IMR-90 (cell line): ENCODE measurements at regions not wholly inside any gene's neighbourhood (a gene's known extent, or its start where the extent isn't known, plus 50 kb on each side); places are given as distances from the start of the nearest gene placed in this dataset.

Experiments
- ATAC-seq: fragments of 200-7000 bp; cut with Tn5 transposase; 2 replicates; pipeline ENCODE4 v1.9.1; 2020; ENCODE audit warnings: low read depth, mild to moderate bottlenecking, moderate library complexity
- BruUV-seq: library from RNA; stranded (reverse); fragments of 400-500 nt; replicated peaks from 2 replicates; lab custom pipeline; 2021; lab: Mats Ljungman, UMichigan
- CTCF ChIA-PET: fragments of 300-600 bp; formaldehyde crosslinking; extraction: SDS; loops from one replicate; lab custom pipeline; 2021; ENCODE audit warnings: antibody characterized with exemption; lab: Yijun Ruan, JAX
- POLR2A ChIA-PET: fragments of 300-600 bp; sonication (Branson Sonifier 250); formaldehyde crosslinking; loops from one replicate; lab custom pipeline; 2022; ENCODE audit warnings: antibody characterized with exemption; ENCODE audit not compliant: unreplicated experiment; lab: Charles Lee
- DNase-seq: peaks from one replicate; pipeline ENCODE4 v3.0.0; 2013
- H2AFZ ChIP-seq: replicated peaks from 2 replicates; pipeline ENCODE3; 2013; ENCODE audit warnings: low read length, mild to moderate bottlenecking; ENCODE audit not compliant: poor library complexity
- H2AK5ac ChIP-seq: 2 replicates; pipeline ENCODE4 v1.6.1; 2013; ENCODE audit warnings: low read depth, low read length, inconsistent platforms
- H2AK9ac ChIP-seq: replicated peaks from 2 replicates; pipeline ENCODE3; 2013; ENCODE audit warnings: mild to moderate bottlenecking, low read depth, low read length, moderate library complexity; ENCODE audit not compliant: poor library complexity
- H2BK120ac ChIP-seq: 2 replicates; pipeline ENCODE4 v1.6.1; 2013; ENCODE audit warnings: low read depth, low read length, inconsistent platforms
- H2BK15ac ChIP-seq: 3 replicates; pipeline ENCODE4 v1.6.1; 2013; ENCODE audit warnings: low read depth, low read length, inconsistent platforms
- H2BK20ac ChIP-seq: 2 replicates; pipeline ENCODE4 v1.6.1; 2013; ENCODE audit warnings: low read depth, mild to moderate bottlenecking, inconsistent platforms, low read length, moderate library complexity
- H2BK5ac ChIP-seq: 2 replicates; pipeline ENCODE4 v1.6.1; 2013; ENCODE audit warnings: mild to moderate bottlenecking, low read depth, low read length, inconsistent platforms; ENCODE audit not compliant: poor library complexity, severe bottlenecking
- H3K14ac ChIP-seq: replicated peaks from 2 replicates; pipeline ENCODE4 v1.6.1; 2013; ENCODE audit warnings: low read depth, low read length, inconsistent platforms
- H3K18ac ChIP-seq: 2 replicates; pipeline ENCODE4 v1.6.1; 2013; ENCODE audit warnings: low read depth, low read length, control low read depth
- H3K23ac ChIP-seq: 2 replicates; pipeline ENCODE4 v1.6.1; 2013; ENCODE audit warnings: low read depth, low read length, inconsistent platforms
- H3K27ac ChIP-seq: 2 replicates; pipeline ENCODE4 v1.5.1; 2013; ENCODE audit warnings: mild to moderate bottlenecking, control low read depth, low read length; ENCODE audit not compliant: insufficient read depth
- H3K27me3 ChIP-seq: 2 replicates; pipeline ENCODE4 v1.6.1; 2013; ENCODE audit warnings: low read length; ENCODE audit not compliant: control insufficient read depth, insufficient read depth
- H3K36me3 ChIP-seq: 2 replicates; pipeline ENCODE4 v1.6.1; 2013; ENCODE audit warnings: low read length, mixed read lengths; ENCODE audit not compliant: control insufficient read depth, insufficient read depth
- H3K4ac ChIP-seq: 2 replicates; pipeline ENCODE4 v1.6.1; 2013; ENCODE audit warnings: low read depth, low read length, inconsistent platforms
- H3K4me1 ChIP-seq: 2 replicates; pipeline ENCODE4 v1.6.1; 2013; ENCODE audit warnings: low read length, mixed read lengths; ENCODE audit not compliant: control insufficient read depth, insufficient read depth
- H3K4me2 ChIP-seq: 2 replicates; pipeline ENCODE4 v1.6.1; 2013; ENCODE audit warnings: low read depth, mild to moderate bottlenecking, control low read depth, low read length, moderate library complexity
- H3K4me3 ChIP-seq: 2 replicates; pipeline ENCODE4 v1.5.1; 2013; ENCODE audit warnings: low read depth, mild to moderate bottlenecking, control low read depth, low read length, moderate library complexity; ENCODE audit not compliant: insufficient read depth
- H3K56ac ChIP-seq: 2 replicates; pipeline ENCODE4 v1.6.1; 2013; ENCODE audit warnings: low read length, inconsistent platforms; ENCODE audit not compliant: insufficient read depth; ENCODE audit errors: extremely low read depth
- H3K79me1 ChIP-seq, 2 experiments: 2 replicates each; pipeline ENCODE4 v1.6.1; 2013; ENCODE audit warnings: low read length in 2 of 2, inconsistent platforms in 1 of 2, low read depth in 1 of 2
- H3K9ac ChIP-seq: 2 replicates; pipeline ENCODE4 v1.6.1; 2013; ENCODE audit warnings: low read depth, low read length, control low read depth
- H3K9me1 ChIP-seq: 2 replicates; pipeline ENCODE4 v1.6.1; 2013; ENCODE audit warnings: low read length, inconsistent platforms; ENCODE audit not compliant: insufficient read depth
- H3K9me3 ChIP-seq: 2 replicates; pipeline ENCODE4 v1.6.1; 2013; ENCODE audit warnings: low read length; ENCODE audit not compliant: control insufficient read depth, insufficient read depth
- H4K20me1 ChIP-seq: 2 replicates; pipeline ENCODE4 v1.6.1; 2013; ENCODE audit warnings: low read length, inconsistent platforms; ENCODE audit not compliant: insufficient read depth
- H4K5ac ChIP-seq: 2 replicates; pipeline ENCODE4 v1.6.1; 2013; ENCODE audit warnings: mild to moderate bottlenecking, low read depth, low read length, control low read depth
- H4K8ac ChIP-seq, 2 experiments: 2 replicates each; pipeline ENCODE4 v1.6.1; 2013; ENCODE audit warnings: low read depth in 2 of 2, low read length in 2 of 2, control low read depth in 1 of 2, inconsistent platforms in 1 of 2
- H4K91ac ChIP-seq: 2 replicates; pipeline ENCODE4 v1.6.1; 2013; ENCODE audit warnings: low read depth, low read length, inconsistent platforms; ENCODE audit not compliant: insufficient read depth
- BHLHE40 ChIP-seq: fragments of 150-350 bp; IDR thresholded peaks from 2 replicates; pipeline ENCODE4 v1.6.1; 2016; ENCODE audit warnings: mild to moderate bottlenecking, low read depth, low read length
- CEBPB ChIP-seq: IDR thresholded peaks from 2 replicates; pipeline ENCODE4 v1.6.1; 2012; ENCODE audit warnings: low read depth, low read length, improper control_type of control experiment
- CHD1 ChIP-seq: IDR thresholded peaks from 2 replicates; pipeline ENCODE4 v1.6.1; 2012; ENCODE audit warnings: low read depth, low read length, improper control_type of control experiment
- FOS ChIP-seq: fragments of 150-350 bp; IDR thresholded peaks from 2 replicates; pipeline ENCODE4 v1.6.1; 2016; ENCODE audit warnings: low read depth, low read length
- MAFK ChIP-seq: IDR thresholded peaks from 2 replicates; pipeline ENCODE4 v1.6.1; 2012; ENCODE audit warnings: low read depth, low read length, improper control_type of control experiment
- MAZ ChIP-seq: IDR thresholded peaks from 2 replicates; pipeline ENCODE4 v1.6.1; 2012; ENCODE audit warnings: low read depth, mild to moderate bottlenecking, low read length, improper control_type of control experiment, moderate library complexity, borderline replicate concordance
- MXI1 ChIP-seq: IDR thresholded peaks from 2 replicates; pipeline ENCODE4 v1.6.1; 2012; ENCODE audit warnings: low read depth, mild to moderate bottlenecking, low read length, moderate library complexity, borderline replicate concordance
- NFE2L2 ChIP-seq: fragments of 150-350 bp; IDR thresholded peaks from 2 replicates; pipeline ENCODE4 v1.6.1; 2016; ENCODE audit warnings: low read depth, mild to moderate bottlenecking, low read length
- POLR2A ChIP-seq: IDR thresholded peaks from 2 replicates; pipeline ENCODE4 v1.6.1; 2012; ENCODE audit warnings: mild to moderate bottlenecking, low read depth, low read length
- RAD21 ChIP-seq: IDR thresholded peaks from 2 replicates; pipeline ENCODE4 v1.6.1; 2012; ENCODE audit warnings: low read length, improper control_type of control experiment
- RCOR1 ChIP-seq: IDR thresholded peaks from 2 replicates; pipeline ENCODE4 v1.6.1; 2012; ENCODE audit warnings: mild to moderate bottlenecking, low read length, improper control_type of control experiment; ENCODE audit not compliant: insufficient replicate concordance
- RFX5 ChIP-seq: IDR thresholded peaks from 2 replicates; pipeline ENCODE4 v1.8.0; 2012; ENCODE audit warnings: low read depth, mild to moderate bottlenecking, low read length, moderate library complexity
- SMC3 ChIP-seq: fragments of 150-350 bp; IDR thresholded peaks from 2 replicates; pipeline ENCODE4 v1.6.1; 2016; ENCODE audit warnings: low read depth, mild to moderate bottlenecking, antibody characterized with exemption, low read length, moderate library complexity
- WGBS, 2 experiments: methylation state at CpG; one replicate each; pipeline versions ENCODE4 v1.1.5 to v1.1.7; 2013; ENCODE audit warnings: missing lambda C conversion rate in 2 of 2; ENCODE audit not compliant: insufficient read length in 1 of 2; ENCODE audit errors: extremely low coverage in 2 of 2; 5-methylcytosine and 5-hydroxymethylcytosine counted together
- dilution Hi-C: fragments of 300-500 bp; cut with HindIII; formaldehyde crosslinking; loops from one replicate; pipeline ENCODE4 v1.14.3; 2018; ENCODE audit warnings: low sequenced_read_pairs; ENCODE audit not compliant: unreplicated experiment
- in situ Hi-C: fragments of 300-500 bp; cut with MboI; formaldehyde crosslinking; loops from 3 replicates; pipeline ENCODE4 v1.14.3; 2019; ENCODE audit warnings: low sequenced_read_pairs, inconsistent platforms, mixed read lengths
- intact Hi-C: fragments of 100-400 bp; cut with micrococcal nuclease; formaldehyde crosslinking; loops from 2 replicates; pipeline ENCODE4 v1.10.0; 2022
- TF ChIP-seq, protein P1 (sequence below): fragments of 150-350 bp; IDR thresholded peaks from 2 replicates; pipeline ENCODE4 v1.6.1; 2017; ENCODE audit warnings: mild to moderate bottlenecking, antibody characterized with exemption, low read length, low read depth
- TF ChIP-seq, protein P2 (sequence below): fragments of 150-350 bp; IDR thresholded peaks from 2 replicates; pipeline ENCODE4 v1.6.1; 2016; ENCODE audit warnings: low read depth, mild to moderate bottlenecking, low read length, moderate library complexity, borderline replicate concordance
- TF ChIP-seq, protein P3 (sequence below): conservative IDR thresholded peaks from 2 replicates; pipeline ENCODE4 v1.5.1; 2012; ENCODE audit warnings: mild to moderate bottlenecking, low read depth, low read length, improper control_type of control experiment

DNA sequence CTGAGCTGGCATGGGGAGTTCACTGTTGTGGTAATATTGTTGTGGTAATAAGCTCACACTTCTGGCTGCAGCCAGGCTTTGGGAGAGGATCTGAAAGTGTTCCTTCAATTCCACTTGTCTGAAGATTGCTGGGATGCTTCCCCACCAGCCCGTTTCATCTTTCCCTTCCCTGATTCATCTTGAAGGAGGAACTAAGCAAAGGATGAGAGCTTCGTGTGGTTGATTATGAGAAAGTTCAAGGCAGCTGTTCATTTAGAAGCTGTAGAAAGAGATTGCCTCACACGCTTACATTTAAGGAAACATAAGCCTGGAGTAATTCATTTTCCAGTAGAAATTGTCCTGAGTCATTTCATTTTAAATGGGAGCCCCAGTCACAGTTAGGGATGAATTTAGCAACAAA, 122.4 kb upstream of the GAS1 start:
- Histone ChIP-seq H2BK15ac (no peak overlapping the region), H3K9me3 (no peaks in the 10 kb centered on the region), H3K9me1 (no peaks in the 10 kb centered on the region), H2AFZ (peak overlapping the region; percentile 66), H3K4ac (no peak overlapping the region), H2BK5ac (no peak overlapping the region), H3K14ac (0 out of 2 replicates have a peak overlapping the region, but pooled peaks have one; percentile 18), H3K9ac (no peak overlapping the region), H3K4me2 (peak overlapping the region; percentile 37), H3K4me1 (peaks cover 5% of the 10 kb centered on the region; the same call in 1 of the 2 replicates), H3K23ac (no peak overlapping the region), H2AK9ac (peak overlapping the region; percentile 51), H2BK20ac (no peak overlapping the region), H4K5ac (0 out of 2 replicates have a peak overlapping the region, but pooled peaks have one; percentile 9), H2BK120ac (no peak overlapping the region), H4K91ac (no peak overlapping the region), H3K36me3 (no peaks in the 10 kb centered on the region), H3K27me3 (no peaks in the 10 kb centered on the region), H3K79me1 (no peaks in the 10 kb centered on the region), H3K56ac (no peak overlapping the region), H2AK5ac (no peak overlapping the region), H4K20me1 (no peaks in the 10 kb centered on the region), H3K27ac (peak overlapping the region; percentile 41; the same call in 1 of the 2 replicates), H4K8ac (no peak overlapping the region), H3K18ac (peak overlapping the region; percentile 14; the same call in 1 of the 2 replicates), H3K4me3 (no peak overlapping the region)
- ChIA-PET POLR2A (no interaction called here), CTCF (interaction anchor here (1.0 kb wide), 1 partner anchor 9 kb away, joined by 3 read pairs; no protein-coding TSS in a partner anchor)
- in situ Hi-C loops (no loop called here), dilution Hi-C loops (no loop called here), intact Hi-C loops (no loop called here)
- peak; percentile 69 for DNase-seq
- whole genome bisulfite sequencing, 2 experiments, result no CpG with 5 or more reads among the region's 3 CpGs
- peak; percentile 75 for ATAC-seq
- no TSS peak for BruUV-seq
- TF ChIP-seq, protein P1, sequence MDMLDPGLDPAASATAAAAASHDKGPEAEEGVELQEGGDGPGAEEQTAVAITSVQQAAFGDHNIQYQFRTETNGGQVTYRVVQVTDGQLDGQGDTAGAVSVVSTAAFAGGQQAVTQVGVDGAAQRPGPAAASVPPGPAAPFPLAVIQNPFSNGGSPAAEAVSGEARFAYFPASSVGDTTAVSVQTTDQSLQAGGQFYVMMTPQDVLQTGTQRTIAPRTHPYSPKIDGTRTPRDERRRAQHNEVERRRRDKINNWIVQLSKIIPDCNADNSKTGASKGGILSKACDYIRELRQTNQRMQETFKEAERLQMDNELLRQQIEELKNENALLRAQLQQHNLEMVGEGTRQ, result no peak
- no peak for TF ChIP-seq CHD1
- no peak for TF ChIP-seq BHLHE40
- TF ChIP-seq RFX5, result no peak
- TF ChIP-seq, protein P2, sequence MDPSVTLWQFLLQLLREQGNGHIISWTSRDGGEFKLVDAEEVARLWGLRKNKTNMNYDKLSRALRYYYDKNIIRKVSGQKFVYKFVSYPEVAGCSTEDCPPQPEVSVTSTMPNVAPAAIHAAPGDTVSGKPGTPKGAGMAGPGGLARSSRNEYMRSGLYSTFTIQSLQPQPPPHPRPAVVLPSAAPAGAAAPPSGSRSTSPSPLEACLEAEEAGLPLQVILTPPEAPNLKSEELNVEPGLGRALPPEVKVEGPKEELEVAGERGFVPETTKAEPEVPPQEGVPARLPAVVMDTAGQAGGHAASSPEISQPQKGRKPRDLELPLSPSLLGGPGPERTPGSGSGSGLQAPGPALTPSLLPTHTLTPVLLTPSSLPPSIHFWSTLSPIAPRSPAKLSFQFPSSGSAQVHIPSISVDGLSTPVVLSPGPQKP, result no peak
- TF ChIP-seq FOS, result no peak
- TF ChIP-seq RCOR1, result no peak
- no peak for TF ChIP-seq NFE2L2
- no peak for TF ChIP-seq SMC3
- no peak for TF ChIP-seq MAFK
- no peak for TF ChIP-seq RAD21
- TF ChIP-seq CEBPB, result no peak
- TF ChIP-seq, protein P3, sequence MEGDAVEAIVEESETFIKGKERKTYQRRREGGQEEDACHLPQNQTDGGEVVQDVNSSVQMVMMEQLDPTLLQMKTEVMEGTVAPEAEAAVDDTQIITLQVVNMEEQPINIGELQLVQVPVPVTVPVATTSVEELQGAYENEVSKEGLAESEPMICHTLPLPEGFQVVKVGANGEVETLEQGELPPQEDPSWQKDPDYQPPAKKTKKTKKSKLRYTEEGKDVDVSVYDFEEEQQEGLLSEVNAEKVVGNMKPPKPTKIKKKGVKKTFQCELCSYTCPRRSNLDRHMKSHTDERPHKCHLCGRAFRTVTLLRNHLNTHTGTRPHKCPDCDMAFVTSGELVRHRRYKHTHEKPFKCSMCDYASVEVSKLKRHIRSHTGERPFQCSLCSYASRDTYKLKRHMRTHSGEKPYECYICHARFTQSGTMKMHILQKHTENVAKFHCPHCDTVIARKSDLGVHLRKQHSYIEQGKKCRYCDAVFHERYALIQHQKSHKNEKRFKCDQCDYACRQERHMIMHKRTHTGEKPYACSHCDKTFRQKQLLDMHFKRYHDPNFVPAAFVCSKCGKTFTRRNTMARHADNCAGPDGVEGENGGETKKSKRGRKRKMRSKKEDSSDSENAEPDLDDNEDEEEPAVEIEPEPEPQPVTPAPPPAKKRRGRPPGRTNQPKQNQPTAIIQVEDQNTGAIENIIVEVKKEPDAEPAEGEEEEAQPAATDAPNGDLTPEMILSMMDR, result no peak
- no peak for TF ChIP-seq MAZ
- no peak for TF ChIP-seq POLR2A
- no peak for TF ChIP-seq MXI1
